Suprapubic skin (tissue), 3 donors: ENCODE measurements at regions not wholly inside any gene's neighbourhood (a gene's known extent, or its start where the extent isn't known, plus 50 kb on each side); places are given as distances from the start of the nearest gene placed in this dataset.
"Not testable (repeated sequence)": the region's sequence is repeated elsewhere in the genome, so short reads cannot be mapped to it uniquely, and the experiment has no call there.

Source experiments
- EP300 ChIP-seq: sonication (generic); formaldehyde crosslinking; IDR thresholded peaks from one replicate; pipeline ENCODE4 v1.6.1; 2017; ENCODE audit warnings: antibody characterized with exemption
- POLR2A ChIP-seq, 2 donors: fragments of 450-650 bp; IDR thresholded peaks; one replicate each; pipeline ENCODE4 v1.6.1; 2017; ENCODE audit warnings: antibody characterized with exemption in 2 of 2, mild to moderate bottlenecking in 2 of 2, moderate library complexity in 2 of 2
- TF ChIP-seq, protein P1 (sequence below), 2 donors: fragments of 200-600 bp in 1 of 2; fragments of 450-650 bp in 1 of 2; sonication (generic) in 1 of 2; IDR thresholded peaks; one replicate each; pipeline ENCODE4 v1.5.1; 2016 to 2019; ENCODE audit warnings: antibody characterized with exemption in 2 of 2, mild to moderate bottlenecking in 1 of 2, moderate library complexity in 1 of 2

DNA sequence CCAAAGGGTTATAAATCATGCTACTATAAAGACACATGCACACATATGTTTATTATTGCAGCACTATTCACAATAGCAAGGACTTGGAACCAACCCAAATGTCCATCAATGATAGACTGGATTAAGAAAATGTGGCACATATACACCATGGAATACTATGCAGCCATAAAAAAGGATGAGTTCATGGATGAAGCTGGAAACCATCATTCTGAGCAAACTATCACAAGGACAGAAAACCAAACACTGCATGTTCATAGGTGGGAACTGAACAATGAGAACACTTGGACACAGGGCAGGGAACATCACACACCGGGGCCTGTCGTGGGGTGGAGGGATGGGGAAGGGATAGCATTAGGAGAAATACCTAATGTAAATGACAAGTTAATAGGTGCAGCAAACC lies 322.1 kb downstream of the RPLP1 start:
- TF ChIP-seq, protein P1, sequence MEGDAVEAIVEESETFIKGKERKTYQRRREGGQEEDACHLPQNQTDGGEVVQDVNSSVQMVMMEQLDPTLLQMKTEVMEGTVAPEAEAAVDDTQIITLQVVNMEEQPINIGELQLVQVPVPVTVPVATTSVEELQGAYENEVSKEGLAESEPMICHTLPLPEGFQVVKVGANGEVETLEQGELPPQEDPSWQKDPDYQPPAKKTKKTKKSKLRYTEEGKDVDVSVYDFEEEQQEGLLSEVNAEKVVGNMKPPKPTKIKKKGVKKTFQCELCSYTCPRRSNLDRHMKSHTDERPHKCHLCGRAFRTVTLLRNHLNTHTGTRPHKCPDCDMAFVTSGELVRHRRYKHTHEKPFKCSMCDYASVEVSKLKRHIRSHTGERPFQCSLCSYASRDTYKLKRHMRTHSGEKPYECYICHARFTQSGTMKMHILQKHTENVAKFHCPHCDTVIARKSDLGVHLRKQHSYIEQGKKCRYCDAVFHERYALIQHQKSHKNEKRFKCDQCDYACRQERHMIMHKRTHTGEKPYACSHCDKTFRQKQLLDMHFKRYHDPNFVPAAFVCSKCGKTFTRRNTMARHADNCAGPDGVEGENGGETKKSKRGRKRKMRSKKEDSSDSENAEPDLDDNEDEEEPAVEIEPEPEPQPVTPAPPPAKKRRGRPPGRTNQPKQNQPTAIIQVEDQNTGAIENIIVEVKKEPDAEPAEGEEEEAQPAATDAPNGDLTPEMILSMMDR (IDR thresholded peaks at IDR 0.05) = not testable (repeated sequence)
- not testable (repeated sequence) for TF ChIP-seq POLR2A (IDR thresholded peaks at IDR 0.05); EP300
